ENCODE measurements at regions not wholly inside any gene's neighbourhood (a gene's known extent, or its start where the extent isn't known, plus 50 kb on each side); places are given as distances from the start of the nearest gene placed in this dataset.
A peak's percentile ranks its signal among the peaks of the same experiment; 100 is the strongest.

GRCh38 chr17:443109-443508 lies 90.5 kb upstream of the RPH3AL start:
- H3K36me3 Mint-ChIP-seq (ENCODE audit: insufficient read depth in 1 of 3, low read depth in 3 of 3), result peaks cover 2 to 20% (median 9%) of the 10 kb centered on the region in 3 experiments; a peak in 5 of 7 replicates

More at GRCh38 chr17:443109-443508, 90.5 kb upstream of the RPH3AL start:
- no peak overlapping the region for H2AFZ ChIP-seq (ENCODE audit: low read length)
- no peak overlapping the region for H3K4me3 Mint-ChIP-seq
- H2BK5ac ChIP-seq (ENCODE audit: insufficient read length, low read length), result no peak overlapping the region
- H2BK120ac ChIP-seq (ENCODE audit: low read depth, low read length, poor library complexity, severe bottlenecking), result no peak overlapping the region
- H3K27me3 Mint-ChIP-seq (ENCODE audit: low read depth), result no peaks in the 10 kb centered on the region
- H3K9me3 ChIP-seq (ENCODE audit: control insufficient read depth, low read depth, low read length), result no peaks in the 10 kb centered on the region
- no peak overlapping the region for H3K9ac ChIP-seq (ENCODE audit: extremely low read depth, insufficient read length, low read length)
- H3K27me3 ChIP-seq (ENCODE audit: insufficient read depth, low read length), result no peaks in the 10 kb centered on the region
- H3T11ph ChIP-seq (ENCODE audit: low read length), result no peak overlapping the region
- H4K5ac ChIP-seq (ENCODE audit: insufficient read length, low read depth, low read length), result no peak overlapping the region
- no peaks in the 10 kb centered on the region for H3K79me2 ChIP-seq (ENCODE audit: insufficient read depth, low read length)
- H3K79me1 ChIP-seq (ENCODE audit: insufficient read depth, low read depth, low read length, poor library complexity, severe bottlenecking), result peaks cover 6% of the 10 kb centered on the region
- peaks cover 3 to 9% of the 10 kb centered on the region in 2 experiments; a peak in 2 of 4 replicates for H3K4me1 Mint-ChIP-seq
- no CpG with 5 or more reads among the region's 30 CpGs for WGBS (ENCODE audit: extremely low coverage, insufficient read length, low lambda C conversion rate)
- TF ChIP-seq, protein P1, sequence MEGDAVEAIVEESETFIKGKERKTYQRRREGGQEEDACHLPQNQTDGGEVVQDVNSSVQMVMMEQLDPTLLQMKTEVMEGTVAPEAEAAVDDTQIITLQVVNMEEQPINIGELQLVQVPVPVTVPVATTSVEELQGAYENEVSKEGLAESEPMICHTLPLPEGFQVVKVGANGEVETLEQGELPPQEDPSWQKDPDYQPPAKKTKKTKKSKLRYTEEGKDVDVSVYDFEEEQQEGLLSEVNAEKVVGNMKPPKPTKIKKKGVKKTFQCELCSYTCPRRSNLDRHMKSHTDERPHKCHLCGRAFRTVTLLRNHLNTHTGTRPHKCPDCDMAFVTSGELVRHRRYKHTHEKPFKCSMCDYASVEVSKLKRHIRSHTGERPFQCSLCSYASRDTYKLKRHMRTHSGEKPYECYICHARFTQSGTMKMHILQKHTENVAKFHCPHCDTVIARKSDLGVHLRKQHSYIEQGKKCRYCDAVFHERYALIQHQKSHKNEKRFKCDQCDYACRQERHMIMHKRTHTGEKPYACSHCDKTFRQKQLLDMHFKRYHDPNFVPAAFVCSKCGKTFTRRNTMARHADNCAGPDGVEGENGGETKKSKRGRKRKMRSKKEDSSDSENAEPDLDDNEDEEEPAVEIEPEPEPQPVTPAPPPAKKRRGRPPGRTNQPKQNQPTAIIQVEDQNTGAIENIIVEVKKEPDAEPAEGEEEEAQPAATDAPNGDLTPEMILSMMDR (conservative IDR thresholded peaks at IDR 0.05), result no peak
- no peak overlapping the region for H3K18ac ChIP-seq (ENCODE audit: insufficient read length, low read depth, low read length)
- H3K14ac ChIP-seq (ENCODE audit: insufficient read depth, low read length), result no peak overlapping the region
- no peak overlapping the region for H4K91ac ChIP-seq (ENCODE audit: insufficient read length, low read depth, low read length)
- H3K4ac ChIP-seq (ENCODE audit: low read depth, low read length), result no peak overlapping the region
- no peak overlapping the region for H3K4me2 ChIP-seq (ENCODE audit: insufficient read depth, insufficient read length, low read length)
- no peak overlapping the region for H3K27ac ChIP-seq (ENCODE audit: insufficient read length, low read depth, low read length)
- H2BK15ac ChIP-seq (ENCODE audit: low read depth, low read length), result no peak overlapping the region
- H3K9me3 Mint-ChIP-seq, result no peaks in the 10 kb centered on the region; a peak in 1 of 5 replicates
- H2BK12ac ChIP-seq (ENCODE audit: insufficient read length, low read depth, low read length), result no peak overlapping the region
- H4K20me1 ChIP-seq (ENCODE audit: control insufficient read depth, insufficient read depth, insufficient read length), result no peaks in the 10 kb centered on the region
- H4K8ac ChIP-seq (replicated peaks; ENCODE audit: insufficient read length, low read depth, low read length), result no peak overlapping the region
- no peak overlapping the region for H2AK5ac ChIP-seq (ENCODE audit: insufficient read length, low read length)
- no peak overlapping the region for H3K23ac ChIP-seq (ENCODE audit: insufficient read length, low read depth, low read length)
- DNase-seq, result no peak
- H3K56ac ChIP-seq (ENCODE audit: insufficient read length, low read depth, low read length), result no peak overlapping the region
- H3K4me1 ChIP-seq (ENCODE audit: insufficient read depth, low read length), result no peaks in the 10 kb centered on the region
- H3K27ac Mint-ChIP-seq, result peak overlapping the region in 1 of 3 experiments; percentile 65; a peak in 3 of 7 replicates
- H2BK20ac ChIP-seq (ENCODE audit: low read depth, low read length, poor library complexity, severe bottlenecking), result no peak overlapping the region
- H3K23me2 ChIP-seq (ENCODE audit: insufficient read length, low read depth, low read length, poor library complexity, severe bottlenecking), result no peaks in the 10 kb centered on the region

All from H9 (cell line).